GM18499 (cell line): ENCODE measurements at regions not wholly inside any gene's neighbourhood (a gene's known extent, or its start where the extent isn't known, plus 50 kb on each side); places are given as distances from the start of the nearest gene placed in this dataset.
"Not testable (repeated sequence)": the region's sequence is repeated elsewhere in the genome, so short reads cannot be mapped to it uniquely, and the experiment has no call there.

Experiments used
- ATAC-seq: cut with Tn5 transposase; IDR thresholded peaks from one replicate; pipeline ENCODE4 v1.9.1; 2021; ENCODE audit warnings: moderate number of reproducible peaks; ENCODE audit not compliant: insufficient read depth, unreplicated experiment

DNA sequence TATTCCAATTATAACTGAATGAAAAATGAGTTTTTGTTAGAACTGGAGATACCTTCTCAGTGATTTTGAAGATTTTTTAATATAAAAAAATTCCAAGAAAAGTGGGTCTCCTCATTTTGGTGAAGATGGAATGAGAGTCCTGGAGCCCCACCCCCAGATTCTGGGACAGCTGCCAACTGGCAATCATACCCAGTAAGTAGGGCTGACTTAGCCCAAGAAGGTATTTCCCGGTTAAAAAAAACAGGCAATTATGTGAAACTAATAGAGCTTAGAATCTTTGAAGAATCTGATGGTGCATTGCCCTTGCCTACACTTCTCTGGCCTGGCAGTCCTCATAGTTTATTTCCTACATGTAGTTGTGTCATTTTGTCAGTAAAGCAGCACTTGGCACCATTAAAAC lies 52.8 kb upstream of the VWDE start:
- no peak for ATAC-seq

DNA sequence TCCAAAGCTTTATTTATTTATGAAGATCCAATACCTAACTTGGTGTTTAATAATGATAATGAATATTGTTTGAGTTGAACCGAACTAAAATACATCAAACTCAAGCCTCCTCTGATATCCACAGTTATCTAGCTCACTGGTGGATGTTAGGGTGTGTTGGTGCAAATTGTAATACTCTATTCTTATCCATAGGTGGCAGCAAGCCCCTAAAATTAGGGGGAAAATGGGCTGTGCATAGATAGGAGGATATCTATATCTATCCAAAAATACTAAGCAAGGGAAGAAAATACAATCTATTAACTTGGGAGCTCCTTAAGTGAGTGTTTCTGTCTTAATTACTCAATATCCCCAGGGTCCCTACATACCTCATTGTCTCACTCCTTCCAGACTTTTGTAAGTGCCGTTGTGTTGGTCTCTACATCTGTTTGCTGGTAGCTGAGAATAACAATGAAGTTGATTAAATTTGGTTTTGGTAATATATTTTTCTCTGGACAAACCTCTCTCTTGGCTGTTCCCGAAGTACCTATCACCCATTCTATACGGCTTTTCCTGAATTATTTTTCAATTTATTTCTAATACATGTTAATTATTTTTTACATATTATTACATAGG lies 55.0 kb upstream of the VWDE start:
- ATAC-seq = peak; percentile 96

DNA sequence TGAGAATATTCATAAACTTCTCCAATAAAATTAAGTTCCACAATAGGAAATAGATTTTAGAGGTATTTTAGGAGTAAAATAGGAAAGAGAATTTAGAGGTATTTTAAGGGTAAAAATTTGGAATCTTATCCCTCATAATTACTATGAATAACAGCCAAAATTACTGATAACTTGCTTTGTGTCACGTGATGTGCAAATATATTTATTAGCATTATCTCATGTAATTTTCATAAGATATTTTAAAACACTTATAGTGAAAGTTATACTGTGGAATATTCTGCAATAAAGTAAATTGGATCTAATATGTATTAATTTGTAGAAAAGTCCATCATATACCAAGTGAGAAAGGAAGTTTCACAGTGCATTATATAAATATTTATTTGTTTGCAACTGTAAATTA lies 64.2 kb upstream of the VWDE start:
- no peak for ATAC-seq

DNA sequence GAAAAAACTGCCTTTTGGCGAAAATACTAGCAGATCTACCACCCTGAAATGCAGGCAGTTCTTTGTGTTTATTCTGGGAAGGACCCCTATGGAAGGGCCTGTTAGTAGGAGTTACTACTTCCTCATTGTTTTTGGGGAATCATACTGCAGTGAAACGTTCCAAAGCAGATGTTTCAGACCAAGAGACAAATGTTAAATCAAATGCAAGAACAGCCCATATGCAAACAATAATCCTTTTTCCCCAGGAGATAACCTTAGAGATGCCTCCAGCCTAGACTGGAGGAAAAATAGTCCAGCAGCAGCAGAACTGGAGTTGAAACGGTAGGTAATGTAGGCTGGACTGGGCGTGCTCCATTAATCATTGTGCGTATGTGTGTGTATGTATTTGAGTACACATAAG lies 65.9 kb upstream of the VWDE start:
- no peak for ATAC-seq

DNA sequence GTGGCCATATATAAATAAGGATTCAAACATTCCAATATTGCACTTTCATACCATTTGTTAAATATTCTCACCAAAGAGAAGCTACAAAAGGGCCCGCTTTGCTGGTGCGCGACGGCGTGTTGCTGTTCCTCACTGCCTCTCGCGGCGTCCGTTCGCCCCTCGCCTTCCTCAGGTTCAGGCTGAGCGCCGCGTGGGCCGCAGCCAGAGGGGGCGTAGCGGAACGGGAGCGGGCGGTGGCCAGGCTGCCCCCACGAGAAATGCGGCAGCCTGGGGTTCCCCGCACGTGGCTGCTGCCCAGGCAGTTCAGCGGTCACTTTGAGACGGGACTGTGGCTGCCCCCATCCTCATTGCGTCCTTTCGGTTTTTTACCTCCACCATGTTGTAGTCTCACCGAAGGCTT lies 67.3 kb upstream of the VWDE start:
- no peak for ATAC-seq

DNA sequence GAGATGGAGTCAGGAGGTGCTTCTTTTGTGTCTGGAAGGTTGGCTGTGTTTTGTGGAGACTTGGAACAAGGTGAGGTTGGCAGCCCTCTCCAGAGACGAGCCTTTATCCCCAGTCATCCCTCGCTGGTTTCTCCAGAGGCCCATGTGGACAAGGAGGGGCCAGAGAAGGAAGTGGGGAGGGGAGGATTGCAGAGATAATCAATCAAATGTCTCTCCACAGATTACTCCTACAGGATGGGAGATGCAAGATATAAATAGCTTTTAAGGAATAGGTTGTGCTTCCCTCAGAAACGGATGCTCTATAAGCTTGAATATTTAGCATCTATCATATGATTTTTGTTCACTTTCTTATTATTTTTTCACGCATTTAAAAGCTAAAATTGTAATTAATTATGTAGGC lies 70.4 kb upstream of the VWDE start:
- ATAC-seq = no peak

DNA sequence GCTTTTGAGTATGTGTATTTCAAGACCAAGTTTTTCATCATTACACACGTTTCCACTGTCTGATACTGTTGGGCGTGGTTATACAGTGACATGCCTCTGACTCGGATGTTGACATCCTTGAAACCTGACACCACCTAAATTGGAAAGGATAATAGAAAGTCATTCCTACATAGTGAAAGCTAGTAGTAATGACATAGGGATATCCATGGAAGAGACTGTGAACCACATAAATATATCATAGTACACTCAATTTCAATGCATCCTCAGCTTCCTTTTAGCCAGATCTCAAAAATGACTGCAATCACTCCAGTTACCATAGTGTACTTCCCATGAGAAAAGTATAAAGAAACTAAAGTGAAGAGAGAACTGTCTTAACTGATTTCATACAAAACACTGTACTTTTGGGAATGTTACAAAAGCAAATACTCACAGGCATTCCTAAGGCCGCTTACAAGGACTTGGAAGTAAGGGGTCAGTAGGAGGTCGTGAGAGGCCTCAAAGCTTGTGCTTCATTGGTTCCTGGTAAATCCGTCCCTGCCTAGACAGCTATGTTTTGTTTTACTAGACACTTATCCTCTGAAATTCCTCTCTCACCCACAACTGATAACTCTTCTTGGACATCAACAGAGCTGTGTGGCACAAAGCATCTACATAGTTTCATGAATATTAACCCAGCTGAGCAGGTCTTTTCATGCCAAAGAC lies 71.8 kb upstream of the VWDE start:
- no peak for ATAC-seq

DNA sequence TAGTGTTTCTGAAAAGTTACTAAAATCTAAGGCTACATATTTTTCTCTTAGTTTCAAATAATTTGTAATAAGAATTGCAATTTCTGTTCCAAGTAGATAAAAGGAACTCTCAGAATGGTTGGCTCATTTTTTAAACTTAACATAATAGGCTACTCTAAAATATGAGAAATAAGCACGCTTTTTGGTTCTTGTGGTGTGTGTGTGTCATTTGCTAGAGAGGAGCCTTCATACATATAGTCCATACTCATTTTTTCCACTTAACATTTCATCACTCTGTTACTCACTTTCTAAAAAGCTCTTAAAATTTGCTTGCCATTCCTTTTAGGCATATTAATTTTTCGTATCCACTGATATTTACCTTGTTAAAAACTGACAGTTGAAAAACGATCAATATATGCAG lies 74.0 kb upstream of the VWDE start:
- no peak for ATAC-seq

DNA sequence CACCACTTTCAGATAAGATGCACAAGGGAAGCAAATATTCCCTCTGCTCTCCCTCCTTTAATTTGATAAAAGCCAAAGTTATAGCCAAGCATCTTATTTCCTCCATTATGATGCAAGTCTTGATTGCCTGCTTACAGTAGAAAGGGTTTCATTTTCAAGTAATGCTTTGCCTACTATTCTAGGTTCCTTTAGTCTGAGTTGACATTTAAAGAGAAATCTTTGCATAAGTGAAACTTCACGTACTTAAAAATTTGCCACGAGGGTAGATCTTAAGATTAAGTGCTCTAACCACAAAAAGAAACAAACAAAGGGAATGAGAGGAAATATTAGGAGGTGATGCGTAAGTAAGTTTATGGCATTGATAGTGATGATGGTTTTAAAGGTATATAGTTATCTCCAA lies 78.1 kb upstream of the VWDE start:
- peak; percentile 89 for ATAC-seq

DNA sequence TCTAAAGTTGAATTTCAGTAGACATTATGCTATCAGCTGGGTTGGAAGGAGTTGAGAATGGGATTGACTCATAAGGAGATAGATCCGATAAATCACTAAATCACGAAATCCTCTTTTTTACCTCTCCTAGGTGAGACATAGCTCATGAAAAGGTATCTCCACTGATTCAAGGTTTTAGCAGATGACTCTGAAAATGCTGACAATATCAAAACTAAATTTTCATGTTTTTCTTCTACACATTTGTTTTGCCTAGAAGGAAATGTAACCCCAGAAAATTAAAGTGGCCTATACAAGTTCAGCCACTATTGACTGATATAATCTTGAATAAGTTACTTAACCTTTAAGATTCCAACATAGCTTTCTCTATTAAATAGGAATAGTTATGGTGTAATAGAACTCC lies 82.2 kb upstream of the VWDE start:
- no peak for ATAC-seq

DNA sequence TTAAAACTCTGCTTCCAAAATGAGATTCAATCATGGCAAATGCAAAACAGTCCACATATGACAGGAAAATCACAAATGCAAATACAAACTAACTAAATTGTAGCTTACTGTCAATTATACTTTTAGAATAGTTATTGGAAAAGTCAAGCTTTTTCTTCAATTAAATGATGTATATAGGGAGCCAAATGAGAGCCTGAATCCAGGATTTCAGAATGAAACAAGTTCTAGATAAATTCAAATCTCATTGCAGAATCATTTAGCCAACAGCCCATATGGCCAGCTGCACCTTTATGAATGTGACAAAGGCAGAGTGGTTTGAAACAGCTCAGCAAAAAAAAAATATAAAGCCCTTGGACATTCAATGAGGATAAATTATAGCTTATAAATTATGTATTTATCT lies 82.2 kb upstream of the SCIN start:
- ATAC-seq = no peak

DNA sequence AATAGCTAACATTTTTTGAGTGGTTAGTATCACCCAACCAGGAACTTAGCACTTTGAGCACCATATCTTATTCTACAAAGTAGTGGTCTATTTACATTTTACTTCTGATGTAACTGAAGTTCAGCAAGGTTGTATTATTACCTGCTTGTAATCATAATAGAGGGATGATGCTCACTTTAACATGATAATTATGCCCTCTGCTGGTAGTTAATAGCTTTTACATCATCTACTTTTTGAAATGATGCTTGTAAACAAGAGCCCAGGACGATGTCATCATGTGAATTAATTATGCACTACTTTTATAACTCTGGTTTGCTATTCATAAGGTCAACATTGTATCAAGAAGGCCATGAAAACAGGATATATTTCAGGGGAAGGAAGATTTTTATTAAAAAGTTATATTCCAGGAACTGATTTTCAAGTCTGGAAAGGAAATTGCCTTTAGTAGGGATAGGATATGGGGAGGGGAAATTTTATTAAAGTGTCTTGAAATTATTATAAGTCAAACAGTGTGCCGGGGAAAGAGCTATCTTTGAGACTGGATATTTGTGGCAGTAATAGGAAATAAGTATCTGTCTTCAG lies 80.3 kb upstream of the SCIN start:
- peak; percentile 75 for ATAC-seq

DNA sequence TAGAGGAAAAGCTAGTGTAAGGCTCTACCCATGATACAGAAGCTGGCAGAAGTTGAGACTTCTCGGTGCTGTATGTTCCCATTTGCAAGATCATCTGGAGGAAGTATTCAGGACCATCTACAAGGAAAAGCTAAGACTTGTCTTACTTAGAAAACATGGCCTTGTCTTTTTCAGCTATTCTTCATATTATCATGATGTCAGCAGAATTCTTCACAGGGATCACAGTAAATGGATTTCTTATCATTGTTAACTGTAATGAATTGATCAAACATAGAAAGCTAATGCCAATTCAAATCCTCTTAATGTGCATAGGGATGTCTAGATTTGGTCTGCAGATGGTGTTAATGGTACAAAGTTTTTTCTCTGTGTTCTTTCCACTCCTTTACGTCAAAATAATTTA lies 79.6 kb upstream of the SCIN start:
- no peak for ATAC-seq

DNA sequence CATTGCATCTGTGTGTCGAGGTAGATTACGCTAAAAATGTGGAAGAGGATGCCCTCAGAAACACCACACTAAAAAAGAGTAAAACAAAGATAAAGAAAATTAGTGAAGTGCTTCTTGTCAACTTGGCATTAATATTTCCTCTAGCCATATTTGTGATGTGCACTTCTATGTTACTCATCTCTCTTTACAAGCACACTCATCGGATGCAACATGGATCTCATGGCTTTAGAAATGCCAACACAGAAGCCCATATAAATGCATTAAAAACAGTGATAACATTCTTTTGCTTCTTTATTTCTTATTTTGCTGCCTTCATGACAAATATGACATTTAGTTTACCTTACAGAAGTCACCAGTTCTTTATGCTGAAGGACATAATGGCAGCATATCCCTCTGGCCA lies 79.0 kb upstream of the SCIN start:
- no peak for ATAC-seq

DNA sequence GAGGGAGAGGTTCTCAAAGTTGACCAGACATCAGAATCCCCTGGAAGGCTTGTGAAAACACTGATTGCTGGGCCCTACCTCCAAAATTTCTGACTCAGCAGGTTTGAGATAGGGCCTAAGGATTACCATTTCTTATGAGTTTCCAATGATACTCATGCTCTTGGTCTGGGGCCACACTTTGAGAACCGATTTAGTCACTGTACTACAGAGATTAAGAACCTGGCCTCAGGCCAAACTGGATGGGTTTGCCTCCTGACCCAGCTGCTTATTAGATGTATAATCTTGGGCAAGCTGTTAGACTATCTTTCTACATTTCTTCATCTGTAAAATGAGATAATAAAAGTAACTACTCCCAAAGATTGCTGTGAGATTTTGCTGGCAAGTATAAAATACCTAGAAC lies 77.1 kb upstream of the SCIN start:
- ATAC-seq = no peak

DNA sequence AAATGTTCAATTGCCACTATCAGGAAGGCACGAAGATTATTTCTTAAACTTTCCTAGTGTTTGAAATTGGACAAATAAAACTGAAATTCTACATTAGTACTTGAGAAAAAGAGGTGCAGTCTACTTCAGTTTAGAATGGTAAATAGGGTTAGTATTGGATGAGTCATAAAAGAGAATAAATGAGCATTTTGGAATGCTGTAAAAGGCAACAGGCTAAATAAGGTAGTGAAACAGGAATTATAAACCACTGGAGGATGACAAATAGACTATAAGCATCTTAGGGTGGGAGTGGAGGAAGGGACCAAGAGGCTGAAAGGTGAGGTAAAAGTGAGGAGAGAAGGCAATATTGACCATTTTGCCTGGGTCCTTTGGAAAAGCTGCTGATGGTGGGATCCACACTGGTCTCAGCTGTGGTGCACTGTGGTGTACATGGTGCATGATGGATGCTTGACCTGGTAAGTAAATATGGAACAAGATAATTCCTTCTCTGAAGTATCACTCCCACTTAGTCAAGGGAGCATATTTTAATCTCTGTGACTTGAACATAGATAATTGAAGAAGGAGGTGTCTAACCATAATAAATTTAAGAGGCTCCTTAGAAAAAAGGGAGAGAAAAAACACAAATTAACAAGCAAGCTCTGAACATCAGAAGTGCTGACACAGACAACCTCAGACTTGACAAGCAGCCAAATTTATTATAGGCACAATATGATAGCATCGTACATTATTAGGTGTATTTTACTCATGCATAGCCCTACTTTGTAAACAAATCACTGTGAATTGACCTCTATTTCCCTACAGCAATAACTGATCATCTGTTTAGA lies 76.4 kb upstream of the SCIN start:
- no peak for ATAC-seq

DNA sequence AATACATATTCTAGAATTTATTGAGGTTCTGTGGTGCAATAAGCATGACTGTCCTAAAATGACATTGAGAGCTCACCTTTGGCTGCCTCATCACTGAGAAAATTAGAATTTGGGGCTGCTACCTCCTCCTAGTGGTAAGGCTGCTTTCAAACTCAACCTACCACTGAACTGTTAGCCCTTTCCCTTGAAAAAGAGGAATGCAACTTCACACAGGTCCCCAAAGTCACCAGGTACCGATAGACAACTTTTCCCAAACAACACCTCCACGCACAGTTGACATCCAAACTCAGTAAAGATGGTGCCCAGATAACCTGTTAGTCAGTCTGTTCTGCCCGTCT lies 75.9 kb upstream of the SCIN start:
- no peak for ATAC-seq

DNA sequence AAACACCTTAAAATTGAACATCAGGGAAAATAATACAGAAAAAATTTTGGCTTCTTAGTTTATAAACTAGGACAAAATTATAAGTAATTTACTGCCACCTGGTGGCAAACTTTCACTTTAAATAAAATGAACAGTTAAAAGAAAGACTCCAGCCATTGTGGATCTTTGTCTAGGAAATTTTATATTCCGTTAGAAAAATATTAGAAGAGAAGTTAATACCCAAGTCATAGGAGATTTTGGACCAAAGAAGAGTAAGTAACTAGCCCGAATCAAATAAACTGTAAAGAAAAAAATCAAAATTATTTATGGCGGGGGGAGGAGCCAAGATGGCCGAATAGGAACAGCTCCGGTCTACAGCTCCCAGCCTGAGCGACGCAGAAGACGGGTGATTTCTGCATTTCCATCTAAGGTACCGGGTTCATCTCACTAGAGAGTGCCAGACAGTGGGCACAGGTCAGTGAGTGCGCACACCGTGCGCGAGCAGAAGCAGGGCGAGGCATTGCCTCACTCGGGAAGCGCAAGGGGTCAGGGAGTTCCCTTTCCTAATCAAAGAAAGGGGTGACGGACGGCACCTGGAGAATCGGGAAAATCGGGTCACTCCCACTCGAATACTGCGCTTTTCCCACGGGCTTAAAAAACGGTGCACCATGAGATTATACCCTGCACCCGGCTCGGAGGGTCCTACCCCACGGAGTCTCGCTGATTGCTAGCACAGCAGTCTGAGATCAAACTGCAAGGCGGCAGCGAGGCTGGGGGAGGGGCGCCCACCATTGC lies 73.4 kb upstream of the SCIN start:
- ATAC-seq = not testable (repeated sequence)

DNA sequence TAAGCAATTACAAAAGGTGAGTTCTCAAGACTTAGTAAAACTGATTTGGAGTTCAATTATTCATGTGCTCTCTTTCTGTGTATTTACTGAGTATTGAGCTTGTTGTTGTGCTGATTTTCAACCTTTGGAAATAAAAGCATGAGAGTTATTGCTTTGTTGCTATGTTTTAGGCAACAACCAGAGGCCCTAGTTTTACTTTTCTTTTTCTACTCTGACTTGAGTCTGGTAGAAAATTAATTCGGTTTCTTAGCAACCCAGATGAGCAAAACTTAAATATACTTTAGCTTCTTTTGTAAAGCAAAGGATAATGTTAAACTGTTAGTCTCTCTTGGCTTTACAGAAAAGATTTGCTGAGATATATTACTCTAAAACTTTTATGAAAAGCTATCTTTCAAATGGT lies 66.4 kb upstream of the SCIN start:
- ATAC-seq = no peak

DNA sequence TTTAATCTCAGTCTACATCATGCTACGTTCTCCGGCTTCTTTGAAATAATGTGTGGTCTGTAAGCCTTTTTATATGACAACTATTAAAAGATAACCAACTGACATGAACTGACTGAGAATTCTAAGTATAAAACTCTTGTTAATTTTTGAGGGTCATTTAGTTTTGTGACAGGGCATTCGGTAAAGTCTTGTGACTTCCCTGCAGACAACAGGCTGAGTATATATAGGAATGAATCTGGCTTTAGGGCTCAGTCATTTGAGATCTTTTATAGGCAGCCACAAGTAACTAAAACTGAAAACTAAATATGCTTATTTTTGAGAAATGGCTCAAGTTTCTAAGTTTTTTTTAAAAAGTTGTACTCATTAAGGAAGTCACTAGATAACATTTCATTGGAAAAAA lies 62.5 kb upstream of the SCIN start:
- ATAC-seq = no peak

DNA sequence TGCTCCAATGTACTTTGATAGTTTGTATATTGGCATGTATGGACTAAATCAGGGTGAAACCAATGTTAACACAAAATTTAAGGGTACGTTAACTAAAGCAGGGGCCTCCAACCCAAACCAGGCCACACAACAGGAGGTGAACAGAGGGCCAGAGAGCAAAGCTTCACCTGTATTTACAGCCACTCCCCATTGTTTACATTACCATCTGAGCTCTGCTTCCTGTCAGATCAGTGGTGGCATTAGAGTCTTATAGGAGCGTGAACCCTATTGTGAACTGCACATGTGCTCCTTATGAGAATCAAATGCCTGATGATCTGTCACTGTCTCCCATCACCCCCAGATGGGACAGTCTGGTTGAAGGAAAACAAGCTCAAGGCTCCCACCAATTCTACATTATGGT lies 62.0 kb upstream of the SCIN start:
- ATAC-seq = no peak
